Pancreas (tissue), 10 donors: ENCODE measurements at regions not wholly inside any gene's neighbourhood (a gene's known extent, or its start where the extent isn't known, plus 50 kb on each side); places are given as distances from the start of the nearest gene placed in this dataset.

Experiments used
- ATAC-seq, 4 donors: fragments of 200-7000 bp; cut with Tn5 transposase; one replicate each; pipeline versions ENCODE4 v1.8.0 to v1.9.1; 2020; ENCODE audit warnings: mild to moderate bottlenecking in 4 of 4, moderate library complexity in 4 of 4
- DNase-seq, 6 donors: peaks; one replicate each; pipeline ENCODE4 v3.0.0-alpha.2; 2020
- FAIRE-seq: peaks from 2 replicates; lab custom pipeline; 2012; peaks lifted over from hg19 to GRCh38; lab: Jason Lieb, UNC
- H3K27ac ChIP-seq, 4 donors: fragments of 200-600 bp; sonication (generic); 1 replicate in 3 of 4; 2 replicates in 1 of 4; pipeline versions ENCODE4 v1.5.0 to v1.8.0; 2020
- H3K27me3 ChIP-seq, 4 donors: fragments of 200-600 bp; one replicate each; pipeline ENCODE4 v1.8.0; 2021
- H3K36me3 ChIP-seq, 3 donors: fragments of 200-600 bp; sonication (generic) in 1 of 3; one replicate each; pipeline versions ENCODE4 v1.5.0 to v1.8.0; 2020 to 2021
- H3K4me1 ChIP-seq, 3 donors: fragments of 200-600 bp; one replicate each; pipeline ENCODE4 v1.8.0; 2021
- H3K4me3 ChIP-seq, 4 donors: fragments of 200-600 bp; sonication (generic) in 2 of 4; one replicate each; pipeline versions ENCODE4 v1.5.0 to v1.8.0; 2020 to 2021
- H3K9me3 ChIP-seq, 4 donors: fragments of 200-600 bp; one replicate each; pipeline ENCODE4 v1.8.0; 2021
- CTCF ChIP-seq, 4 donors: fragments of 200-600 bp; sonication (generic) in 3 of 4; IDR thresholded peaks; one replicate each; pipeline versions ENCODE4 v1.5.0 to v1.8.0; 2021; ENCODE audit warnings: antibody characterized with exemption in 4 of 4
- WGBS, 2 donors: extraction: QIAGEN DNeasy Blood & Tissue Kit; methylation state at CpG; one replicate each; pipeline ENCODE4 v1.1.7; 2013; 5-methylcytosine and 5-hydroxymethylcytosine counted together
- intact Hi-C, 3 donors: fragments of 100-400 bp; cut with DNase I; formaldehyde crosslinking; loops; one replicate each; pipeline versions ENCODE4 v1.11.1 to v1.14.2; 2022
- donor health status: healthy with polysubstance abuse.
- donor health status: DM: no; HTN: no; CAD: no; lungs with moderate emphysema.
- donor health status: DM: no; HTN: no; CAD: no.
- donor health status: control.
- donor health status: control.
- donor health status: Bipolar disorder and iron deficiency.
- donor health status: DM: yes; HTN: yes; CAD: no.
- donor health status: DM: no; HTN: no; CAD: no.
- donor health status: DM: no; HTN: no; CAD: no.
- donor health status: DM: yes; HTN: yes; CAD: no.

GRCh38 chr10:118816471-118817168 lies 61.9 kb upstream of the CACUL1 start:
- TF ChIP-seq CTCF (IDR thresholded peaks at IDR 0.05): no peak
- no peak overlapping the region for H3K27ac ChIP-seq
- 74 to 78% methylated on average over 16 of the region's 16 CpGs for WGBS, 2 donors
- DNase-seq (no peak), ATAC-seq (no peak), FAIRE-seq (no peak)
- intact Hi-C loops: no loop called here
- no peak overlapping the region for H3K4me3 ChIP-seq
- no peaks in the 10 kb centered on the region for H3K9me3 ChIP-seq
- H3K27me3 ChIP-seq: no peaks in the 10 kb centered on the region
- H3K4me1 ChIP-seq: no peaks in the 10 kb centered on the region
- no peaks in the 10 kb centered on the region for H3K36me3 ChIP-seq

GRCh38 chr10:118817328-118818068 lies 62.7 kb upstream of the CACUL1 start:
- H3K4me3 ChIP-seq: no peak overlapping the region
- FAIRE-seq: no peak
- DNase-seq: no peak
- WGBS, 2 donors: 84 to 87% methylated on average over 18 of the region's 18 CpGs
- H3K27ac ChIP-seq: no peak overlapping the region
- no peak for ATAC-seq
- H3K27me3 ChIP-seq: no peaks in the 10 kb centered on the region
- no peak for TF ChIP-seq CTCF (IDR thresholded peaks at IDR 0.05)
- intact Hi-C loops: no loop called here
- H3K9me3 ChIP-seq: no peaks in the 10 kb centered on the region
- H3K36me3 ChIP-seq: no peaks in the 10 kb centered on the region
- no peaks in the 10 kb centered on the region for H3K4me1 ChIP-seq

GRCh38 chr10:118818621-118819221 lies 64.0 kb upstream of the CACUL1 start:
- no peaks in the 10 kb centered on the region for H3K4me1 ChIP-seq
- FAIRE-seq (no peak), DNase-seq (peak in 2 of 6 donors; percentile 19 to 42), ATAC-seq (peak; percentile 47 to 89 (median 68))
- H3K27me3 ChIP-seq: no peaks in the 10 kb centered on the region
- H3K4me3 ChIP-seq: no peak overlapping the region
- H3K36me3 ChIP-seq: no peaks in the 10 kb centered on the region
- WGBS, 2 donors: 68 to 71% methylated on average over 17 of the region's 17 CpGs
- TF ChIP-seq CTCF (IDR thresholded peaks at IDR 0.05): no peak
- no peak overlapping the region for H3K27ac ChIP-seq
- H3K9me3 ChIP-seq: no peaks in the 10 kb centered on the region
- intact Hi-C loops: no loop called here

GRCh38 chr10:118820326-118821116 lies 65.8 kb upstream of the CACUL1 start:
- no peak for FAIRE-seq
- no peaks in the 10 kb centered on the region for H3K4me1 ChIP-seq
- no peak for ATAC-seq
- intact Hi-C loops: no loop called here
- WGBS, 2 donors: 80 to 82% methylated on average over 16 of the region's 16 CpGs
- no peak overlapping the region for H3K4me3 ChIP-seq
- no peaks in the 10 kb centered on the region for H3K36me3 ChIP-seq
- no peaks in the 10 kb centered on the region for H3K9me3 ChIP-seq
- H3K27me3 ChIP-seq: no peaks in the 10 kb centered on the region
- DNase-seq: no peak
- no peak overlapping the region for H3K27ac ChIP-seq
- TF ChIP-seq CTCF (IDR thresholded peaks at IDR 0.05): no peak
